Amniotic stem cell (primary cell): ENCODE measurements at regions not wholly inside any gene's neighbourhood (a gene's known extent, or its start where the extent isn't known, plus 50 kb on each side); places are given as distances from the start of the nearest gene placed in this dataset.

Source experiments
- DNase-seq: peaks from one replicate; lab custom pipeline; 2025; lab: John Stamatoyannopoulos, UW

GRCh38 chr3:13208706-13209633 is 135.7 kb upstream of the IQSEC1 start:
- no peak for DNase-seq

- DNase-seq, result no peak
These were observed 134.9 kb upstream of the IQSEC1 start for GRCh38 chr3:13207975-13208705.

DNA sequence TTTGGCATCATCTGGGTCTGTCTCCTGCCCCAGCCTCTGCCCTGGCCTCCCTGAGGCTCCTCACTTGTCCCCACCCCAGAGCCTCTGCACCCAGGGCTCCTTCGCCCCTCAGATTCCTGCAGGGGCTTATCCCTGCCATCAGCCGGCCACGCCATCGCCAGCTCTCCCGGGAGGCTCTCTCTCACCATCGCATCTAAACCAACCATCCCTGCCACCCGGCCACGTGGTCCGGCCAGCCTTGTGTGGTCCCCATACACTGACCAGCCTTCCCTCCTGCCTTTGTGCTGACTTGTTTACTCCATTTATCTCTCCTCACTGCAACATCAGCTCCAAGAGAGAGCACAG is 134.3 kb upstream of the IQSEC1 start:
- DNase-seq, result no peak

GRCh38 chr3:13206799-13207577 is 133.8 kb upstream of the IQSEC1 start:
- DNase-seq, result no peak

- no peak for DNase-seq
These were observed 132.4 kb upstream of the IQSEC1 start for GRCh38 chr3:13205567-13206143.

DNA sequence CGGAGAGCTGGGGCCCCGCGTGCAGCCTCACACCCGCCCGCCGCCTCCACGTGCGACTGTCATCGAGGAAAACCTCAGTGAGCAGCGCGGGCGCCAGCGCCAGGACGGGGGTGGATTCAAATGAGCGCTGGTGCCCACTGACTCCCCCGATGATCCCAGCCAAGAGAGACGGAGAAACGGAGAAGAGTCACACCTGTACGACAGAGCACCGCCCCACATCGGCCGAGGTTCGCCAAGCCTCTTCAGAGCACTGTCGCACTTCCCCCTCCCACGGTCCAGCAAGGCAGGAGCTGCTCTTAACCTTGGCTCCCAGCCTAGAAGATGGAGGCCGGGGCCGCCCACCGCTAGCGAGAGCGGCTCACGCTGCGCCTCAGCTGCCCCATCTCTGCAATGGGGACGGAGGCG is 130.9 kb upstream of the IQSEC1 start:
- no peak for DNase-seq

GRCh38 chr3:13203398-13204176 is 130.4 kb upstream of the IQSEC1 start:
- DNase-seq, result no peak

DNA sequence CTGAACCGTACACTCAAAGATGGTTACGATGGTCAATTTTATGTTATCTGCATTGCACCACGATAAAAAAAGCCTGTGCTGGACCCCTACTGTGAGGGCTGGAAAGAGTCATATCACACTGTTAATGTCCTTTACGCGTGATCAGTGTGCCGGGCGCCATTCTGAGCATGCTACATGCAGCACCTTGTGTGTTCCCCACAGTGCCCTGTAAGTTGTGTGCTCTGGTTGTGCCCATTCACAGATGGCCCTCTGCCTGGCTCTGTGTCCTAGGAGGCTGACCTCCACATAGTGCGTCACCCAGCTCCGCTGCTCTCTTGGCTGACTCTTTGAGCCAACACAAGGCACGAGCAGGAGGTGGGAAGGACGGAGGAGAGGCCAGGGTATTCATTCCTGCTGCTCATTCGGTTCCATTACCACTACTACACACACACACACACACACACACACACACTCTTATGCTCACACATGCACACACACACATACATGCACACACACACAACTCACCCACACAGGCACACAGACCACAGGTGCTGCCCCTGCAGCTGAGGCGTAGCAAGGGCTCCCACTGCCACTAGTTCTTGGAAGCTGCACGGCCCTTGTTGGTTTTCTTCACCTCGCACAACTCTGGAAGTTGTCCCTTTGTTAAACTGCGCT is 129.6 kb upstream of the IQSEC1 start:
- DNase-seq, result no peak

DNA sequence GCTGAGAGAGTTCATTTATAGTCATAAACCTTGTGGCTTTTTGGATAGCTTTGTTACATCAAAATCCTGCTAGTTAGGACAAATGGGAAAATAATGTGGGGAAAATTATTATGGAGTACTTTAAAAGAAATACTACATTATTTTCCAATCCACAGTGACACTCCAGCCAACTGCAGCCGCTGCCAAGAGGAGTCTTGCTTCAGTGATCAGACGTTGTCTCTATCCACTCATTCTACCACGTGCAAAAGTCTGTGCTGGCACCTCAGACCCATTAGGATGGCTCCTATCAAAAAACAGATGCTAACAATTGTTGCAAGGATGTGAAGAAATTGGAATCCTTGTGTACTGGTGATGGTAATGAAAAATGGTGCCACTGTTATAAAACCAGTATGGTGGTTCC is 128.6 kb upstream of the IQSEC1 start:
- DNase-seq, result no peak

GRCh38 chr3:13200946-13201345 is 127.7 kb upstream of the IQSEC1 start:
- DNase-seq, result no peak

DNA sequence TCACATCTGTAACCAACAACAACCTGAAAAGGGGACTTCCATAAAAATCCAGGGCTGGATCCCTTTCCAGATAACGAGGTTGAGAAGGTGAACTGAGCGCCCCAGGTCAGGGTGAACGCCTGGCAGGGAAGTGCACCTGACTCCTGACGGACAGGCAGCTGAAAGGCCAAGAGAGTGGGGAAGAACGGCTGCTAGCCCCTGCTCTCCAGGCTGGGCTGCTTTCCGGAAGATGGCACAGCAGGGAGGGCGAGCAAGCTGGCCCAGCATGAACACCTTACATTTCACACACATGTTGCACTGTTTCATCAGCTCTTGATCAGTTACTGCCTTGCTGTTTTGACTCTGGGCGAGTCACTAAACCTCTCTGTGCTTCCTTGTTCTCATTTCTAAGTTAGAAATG is 127.2 kb upstream of the IQSEC1 start:
- no peak for DNase-seq

DNA sequence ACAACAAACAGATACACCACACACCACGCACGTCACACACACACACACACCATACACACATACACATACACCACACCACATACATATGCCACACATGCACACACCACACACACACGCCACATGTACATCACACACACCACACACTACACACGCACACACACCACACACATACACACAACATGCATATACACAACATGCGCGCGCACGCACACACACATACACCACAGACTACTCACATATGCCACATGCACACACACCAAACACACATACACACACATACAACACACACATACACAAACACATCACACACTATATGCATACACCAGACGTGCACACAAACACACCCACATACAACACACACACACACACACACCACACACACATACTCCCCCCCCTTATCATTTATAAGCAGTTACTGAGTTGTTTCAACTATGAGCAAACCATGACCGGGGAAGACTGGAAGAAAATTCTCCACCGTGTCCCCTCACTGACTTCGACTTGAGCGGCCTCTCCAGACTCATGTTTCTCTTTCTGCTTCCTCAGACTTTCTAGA is 126.7 kb upstream of the IQSEC1 start:
- DNase-seq, result no peak

DNA sequence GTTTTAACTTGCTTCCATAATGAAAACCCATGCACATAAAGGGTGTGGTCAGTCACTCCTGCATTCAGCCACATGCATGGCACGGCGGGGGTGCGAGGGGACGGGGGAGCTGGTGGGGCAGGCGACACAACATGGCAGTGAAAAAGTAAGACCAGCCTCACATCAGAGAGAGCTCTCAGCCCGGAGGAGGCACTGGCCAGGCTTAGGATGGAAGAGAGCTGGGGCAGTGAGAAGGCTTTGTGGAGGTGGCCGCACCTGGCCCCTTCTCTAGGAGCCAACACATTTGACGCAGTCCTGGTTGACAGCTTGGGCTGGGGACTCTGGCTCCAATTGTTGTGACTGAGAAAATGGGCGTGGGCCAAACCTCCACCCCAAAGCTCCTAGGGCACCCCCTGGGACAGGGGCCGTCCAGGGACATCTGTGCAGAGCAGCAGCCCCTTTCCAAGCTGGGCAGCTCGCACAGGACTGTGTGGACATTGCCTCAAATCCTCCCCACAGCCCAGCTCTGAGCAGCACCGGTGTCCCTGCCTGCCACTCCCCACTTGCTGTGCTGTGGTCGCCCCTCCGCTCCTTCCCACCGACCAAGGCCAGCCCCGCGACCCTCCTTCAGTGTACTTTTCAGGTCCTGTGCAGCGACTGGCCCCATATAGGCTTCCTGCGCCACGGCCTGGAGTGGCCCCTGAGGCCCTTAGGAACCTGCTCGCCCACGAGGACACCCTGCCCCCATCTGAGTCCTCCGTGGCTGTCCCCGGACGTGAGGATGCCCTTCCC is 126.0 kb upstream of the IQSEC1 start:
- DNase-seq, result no peak

GRCh38 chr3:13198264-13198879 is 125.1 kb upstream of the IQSEC1 start:
- no peak for DNase-seq

DNA sequence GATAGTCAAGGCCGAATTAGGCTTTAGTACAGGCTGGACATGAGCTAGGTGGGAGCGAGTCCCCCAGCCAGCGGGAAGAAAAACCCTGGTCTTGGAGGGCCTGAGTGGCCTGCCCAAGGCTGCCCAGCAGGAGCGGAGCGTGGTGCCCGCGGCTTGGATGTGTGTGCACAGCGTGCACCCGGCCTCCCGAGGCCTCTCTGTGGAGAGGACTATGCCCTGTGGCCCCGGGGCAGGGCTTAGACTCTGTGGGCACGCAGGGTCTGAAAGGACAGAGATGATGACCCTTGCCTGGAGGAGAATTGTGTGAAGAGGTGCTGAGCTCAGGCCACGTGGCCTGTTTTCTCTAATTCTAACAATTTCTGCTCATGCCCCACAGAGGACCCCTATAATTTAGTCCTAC is 124.6 kb upstream of the IQSEC1 start:
- DNase-seq, result no peak

DNA sequence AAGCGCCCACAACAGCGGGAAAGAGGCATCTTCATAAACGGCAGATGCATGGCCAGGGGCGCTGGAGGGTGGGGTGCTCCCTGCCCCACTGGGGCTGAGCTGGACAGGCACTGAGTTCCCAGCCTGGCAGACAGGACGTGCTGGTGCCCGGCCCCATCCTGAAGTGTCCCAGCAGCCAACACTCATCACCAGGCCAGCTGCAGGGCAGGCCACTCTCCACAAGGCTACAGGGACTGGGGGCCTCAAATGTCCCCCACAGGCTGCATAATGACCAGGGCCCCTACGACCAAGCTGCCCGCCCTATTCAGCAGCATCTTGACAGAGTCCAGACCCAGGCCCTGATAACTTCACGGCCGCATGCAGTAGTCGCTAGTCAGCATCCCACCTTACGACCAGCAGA is 124.1 kb upstream of the IQSEC1 start:
- no peak for DNase-seq

DNA sequence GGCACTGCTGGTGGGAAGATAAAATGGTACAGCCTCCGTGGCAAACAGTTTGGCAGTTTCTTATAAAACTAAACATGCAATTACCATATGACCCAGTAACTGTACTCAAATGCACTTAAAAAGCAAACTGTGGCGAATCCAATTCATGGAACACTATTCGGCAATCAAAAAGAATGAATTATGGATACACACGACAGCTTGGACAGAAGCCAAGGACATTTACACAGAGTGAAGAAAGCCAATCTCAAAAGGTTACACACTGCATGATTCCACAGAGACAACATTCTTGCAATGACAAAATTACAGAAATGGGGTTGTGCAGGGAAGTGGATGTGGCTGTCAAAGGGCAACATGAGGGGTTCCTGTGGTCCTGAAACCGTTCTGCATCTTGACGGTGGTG is 122.1 kb upstream of the IQSEC1 start:
- no peak for DNase-seq

GRCh38 chr3:13194285-13195209 is 121.3 kb upstream of the IQSEC1 start:
- DNase-seq, result no peak
